HG03280 (cell line): ENCODE measurements at regions not wholly inside any gene's neighbourhood (a gene's known extent, or its start where the extent isn't known, plus 50 kb on each side); places are given as distances from the start of the nearest gene placed in this dataset.
"Not testable (repeated sequence)": the region's sequence is repeated elsewhere in the genome, so short reads cannot be mapped to it uniquely, and the experiment has no call there.

ENCODE experiments used
- ATAC-seq: cut with Tn5 transposase; IDR thresholded peaks from one replicate; pipeline ENCODE4 v1.9.1; 2021; ENCODE audit warnings: mild to moderate bottlenecking, moderate library complexity; ENCODE audit not compliant: unreplicated experiment

GRCh38 chr1:65020774-65021173 lies 54.4 kb upstream of the JAK1 start:
- no peak for ATAC-seq

GRCh38 chr1:65021795-65022194 lies 55.4 kb upstream of the JAK1 start:
- ATAC-seq, result no peak

DNA sequence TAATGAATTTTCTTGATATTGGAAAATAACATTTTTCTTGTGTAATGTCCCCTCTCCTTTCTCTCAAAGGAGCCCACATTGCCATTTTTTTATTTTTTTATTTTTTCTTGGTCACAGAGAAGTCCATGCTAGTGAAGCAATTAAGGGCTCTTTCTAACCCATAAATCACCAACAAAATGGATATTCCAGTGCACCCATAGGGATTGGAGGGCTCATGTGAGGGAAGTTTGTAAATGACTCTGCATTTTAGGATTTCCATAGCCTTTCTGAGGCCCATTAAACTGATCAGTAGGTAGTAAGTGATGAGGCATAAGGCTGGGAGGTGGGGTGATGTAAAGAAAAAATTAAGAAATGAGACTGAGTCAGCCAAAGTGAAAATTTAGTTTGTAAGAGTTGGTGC lies 55.9 kb upstream of the JAK1 start:
- ATAC-seq, result no peak

DNA sequence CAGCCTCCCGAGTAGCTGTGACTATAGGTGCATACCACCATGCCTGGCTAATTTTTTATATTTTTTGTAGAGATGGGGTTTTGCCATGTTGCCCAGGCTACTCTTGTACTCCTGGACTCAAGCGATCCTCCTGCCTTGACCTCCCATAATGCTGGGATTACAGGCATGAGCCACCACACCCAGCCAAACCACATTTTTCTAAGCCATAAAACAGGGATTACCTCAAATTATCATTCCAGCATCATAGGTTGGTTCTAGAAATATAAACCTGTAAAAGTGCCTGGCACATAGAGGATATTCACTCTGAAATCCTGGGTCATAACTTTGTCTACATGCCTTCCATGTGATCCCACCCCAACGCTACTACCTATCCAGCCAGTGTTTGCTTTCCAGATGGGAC lies 59.4 kb upstream of the JAK1 start:
- ATAC-seq, result no peak

- no peak for ATAC-seq
Measured at GRCh38 chr1:65026235-65026634, 59.9 kb upstream of the JAK1 start.

GRCh38 chr1:65027666-65028358 lies 61.5 kb upstream of the JAK1 start:
- ATAC-seq, result no peak

DNA sequence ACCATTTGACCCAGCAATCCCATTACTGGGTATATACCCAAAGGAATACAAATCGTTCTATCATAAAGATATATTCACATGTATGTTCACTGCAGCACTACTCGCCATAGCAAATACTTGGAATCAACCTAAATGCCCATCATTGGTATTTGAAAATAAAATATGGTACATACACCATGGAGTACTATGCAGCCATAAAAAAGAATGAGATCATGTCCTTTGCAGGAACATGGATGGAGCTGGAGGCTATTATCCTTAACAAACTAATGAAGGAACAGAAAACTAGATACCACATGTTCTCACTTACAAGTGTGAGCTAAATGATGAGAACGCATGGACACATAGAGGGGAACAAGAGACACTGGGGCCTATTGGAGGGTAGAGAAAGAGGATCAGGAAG lies 63.1 kb upstream of the JAK1 start:
- not testable (repeated sequence) for ATAC-seq

GRCh38 chr1:65034879-65035278 lies 68.5 kb upstream of the JAK1 start:
- ATAC-seq, result not testable (repeated sequence)

DNA sequence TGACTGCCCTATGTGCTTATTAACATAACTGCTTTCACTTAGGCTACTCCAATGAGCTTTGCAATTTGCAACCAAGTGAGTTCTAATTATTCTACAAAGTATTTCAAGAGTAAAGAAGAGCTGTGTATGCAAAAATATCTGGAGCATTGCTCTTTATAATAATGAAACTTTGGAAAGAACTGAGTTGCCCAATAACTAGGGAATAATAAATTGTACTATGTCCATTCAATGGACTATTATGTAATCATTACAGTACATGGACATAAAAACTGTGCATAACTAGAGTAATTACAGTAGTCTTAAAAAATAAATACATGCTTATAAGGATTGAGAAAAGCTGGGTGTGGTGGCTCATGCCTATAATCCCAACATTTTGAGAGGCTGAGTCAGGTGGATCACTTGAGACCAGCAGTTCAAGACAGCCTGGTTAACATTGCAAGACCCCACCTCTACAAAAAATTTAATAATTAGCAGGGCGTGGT lies 70.3 kb upstream of the JAK1 start:
- no peak for ATAC-seq

DNA sequence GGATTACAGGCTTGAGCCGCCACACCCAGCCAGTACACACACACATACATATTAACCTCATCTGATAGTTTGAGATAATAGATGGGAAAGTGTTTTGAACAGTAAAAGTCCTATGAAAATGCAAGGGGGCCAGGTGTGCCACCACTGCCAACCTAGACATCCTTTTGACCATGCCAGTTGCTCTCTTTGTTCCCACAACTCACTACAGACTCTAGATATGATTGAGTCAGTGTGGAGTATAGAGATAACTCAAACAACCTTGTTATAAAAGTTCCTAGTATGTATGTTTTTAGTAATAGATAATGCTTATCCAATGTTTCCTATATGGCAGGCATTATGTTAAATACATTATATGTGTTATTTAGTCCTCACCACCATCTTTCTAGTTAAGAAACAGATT lies 72.7 kb upstream of the JAK1 start:
- no peak for ATAC-seq

- no peak for ATAC-seq
Measured at GRCh38 chr1:65039508-65039907, 73.2 kb upstream of the JAK1 start.

GRCh38 chr1:65042467-65042866 lies 76.1 kb upstream of the JAK1 start:
- ATAC-seq, result no peak

GRCh38 chr1:65044411-65044810 lies 78.1 kb upstream of the JAK1 start:
- ATAC-seq, result no peak

GRCh38 chr1:65045022-65045817 lies 78.9 kb upstream of the JAK1 start:
- no peak for ATAC-seq

DNA sequence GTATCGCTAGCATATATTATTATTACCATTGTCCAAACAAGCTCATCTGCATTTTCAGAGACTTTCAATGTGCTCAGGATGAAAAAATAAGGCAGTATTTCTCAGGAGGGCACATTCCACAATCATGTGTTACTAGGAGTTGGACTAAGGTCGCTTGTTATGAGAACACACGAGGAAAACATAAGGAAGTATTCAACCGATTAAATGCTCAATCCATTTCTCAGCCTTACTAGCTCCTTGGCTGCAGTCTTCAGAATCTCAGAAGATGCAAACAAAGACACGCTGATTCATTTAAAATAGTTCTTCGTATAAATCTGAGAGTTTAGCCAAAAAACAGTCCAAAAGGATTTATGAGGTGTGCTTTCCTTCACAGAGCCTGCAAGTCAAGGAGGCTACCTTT lies 82.0 kb upstream of the JAK1 start:
- ATAC-seq, result no peak

DNA sequence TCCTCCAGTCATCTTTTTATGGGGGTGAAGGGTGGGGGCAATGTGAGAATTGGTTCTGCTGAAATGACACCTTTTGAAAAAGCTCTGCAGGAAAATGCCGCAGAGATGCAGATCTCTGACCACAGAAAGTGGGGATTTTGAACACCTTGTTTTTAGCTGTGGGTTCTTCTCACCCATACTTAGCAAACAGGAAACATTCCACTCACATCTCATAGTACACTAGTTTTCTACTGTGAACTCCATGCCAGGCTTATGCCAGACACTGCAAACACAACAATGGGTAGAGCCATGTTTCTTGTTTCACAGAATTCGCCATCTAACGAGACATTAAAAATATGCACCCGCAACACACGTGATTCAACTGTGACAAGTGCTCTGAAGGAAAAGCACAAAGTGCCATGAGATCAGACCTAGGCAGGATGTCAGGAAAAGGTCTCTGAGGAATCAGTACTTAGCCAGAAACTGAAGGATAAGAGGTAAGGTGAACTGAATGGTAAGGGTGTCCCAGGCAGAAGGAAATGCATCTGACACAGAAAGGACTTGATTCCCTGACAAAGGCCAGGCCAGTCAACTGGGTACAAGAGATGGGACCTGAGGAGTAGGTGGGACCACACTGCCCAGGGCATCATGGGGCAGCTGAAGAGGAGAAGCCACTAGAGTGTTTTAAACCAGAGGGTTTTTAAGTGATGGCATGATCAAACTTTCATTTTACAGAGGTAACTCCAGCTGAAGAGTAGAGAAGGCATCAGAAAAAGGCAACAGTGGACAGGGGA lies 83.8 kb upstream of the JAK1 start:
- no peak for ATAC-seq

DNA sequence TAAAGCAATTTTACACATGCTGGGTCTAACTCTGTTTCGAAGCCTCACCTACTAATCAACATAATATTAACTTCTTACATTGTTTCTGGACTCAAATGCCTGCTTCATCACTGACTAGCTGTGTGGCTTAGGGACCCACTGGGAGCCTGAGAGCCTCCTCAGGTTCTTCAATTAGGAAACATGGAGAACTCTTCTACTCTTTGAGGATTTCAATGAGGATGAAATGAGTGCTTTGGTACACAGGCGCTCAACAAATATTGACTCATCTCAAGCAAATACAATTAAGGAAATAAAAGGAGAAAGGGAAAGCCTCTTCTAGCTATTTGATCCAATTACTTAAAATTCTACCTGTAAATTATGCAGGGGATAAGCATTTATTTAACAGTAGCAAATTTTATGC lies 84.4 kb upstream of the JAK1 start:
- no peak for ATAC-seq

DNA sequence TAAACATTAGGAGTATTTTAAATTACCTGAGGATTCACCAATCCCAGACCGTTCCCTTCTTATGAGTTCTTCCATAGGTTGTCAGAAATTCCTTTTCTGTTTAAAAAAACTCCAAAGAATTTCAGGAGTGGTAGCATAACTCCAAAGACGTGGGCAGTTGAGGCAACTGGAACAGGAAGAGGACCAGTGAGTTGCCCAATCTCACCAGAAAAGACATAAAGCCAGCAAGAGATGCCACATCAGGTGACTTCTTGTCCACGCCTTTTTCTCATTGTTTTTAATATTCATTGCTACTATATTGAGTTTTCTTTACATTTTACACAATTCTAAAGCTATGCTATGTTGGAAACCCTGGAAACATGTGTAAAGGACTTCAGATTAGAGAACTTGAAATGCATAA lies 88.1 kb upstream of the JAK1 start:
- ATAC-seq, result no peak

- ATAC-seq, result no peak
Measured at GRCh38 chr1:65055747-65056146, 89.4 kb upstream of the JAK1 start.

DNA sequence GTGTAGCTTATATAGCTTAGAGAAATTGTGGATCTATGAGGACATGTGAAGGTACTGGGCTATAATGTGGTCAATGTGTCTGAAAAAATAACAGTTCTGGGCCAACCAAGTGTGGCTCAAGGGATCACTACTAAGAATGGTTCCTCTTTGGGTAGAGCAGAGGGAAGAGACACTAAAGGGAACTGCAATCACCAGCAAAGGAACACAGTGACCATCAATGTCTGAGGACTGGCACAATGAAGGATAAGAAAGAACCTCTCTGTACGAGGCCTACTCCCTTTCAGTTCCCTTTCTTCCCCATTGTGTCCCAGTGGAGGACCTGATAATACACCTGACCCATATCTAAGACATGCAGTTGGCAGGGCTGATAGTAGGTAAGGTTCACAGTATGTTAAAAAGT lies 89.9 kb upstream of the JAK1 start:
- ATAC-seq, result no peak

DNA sequence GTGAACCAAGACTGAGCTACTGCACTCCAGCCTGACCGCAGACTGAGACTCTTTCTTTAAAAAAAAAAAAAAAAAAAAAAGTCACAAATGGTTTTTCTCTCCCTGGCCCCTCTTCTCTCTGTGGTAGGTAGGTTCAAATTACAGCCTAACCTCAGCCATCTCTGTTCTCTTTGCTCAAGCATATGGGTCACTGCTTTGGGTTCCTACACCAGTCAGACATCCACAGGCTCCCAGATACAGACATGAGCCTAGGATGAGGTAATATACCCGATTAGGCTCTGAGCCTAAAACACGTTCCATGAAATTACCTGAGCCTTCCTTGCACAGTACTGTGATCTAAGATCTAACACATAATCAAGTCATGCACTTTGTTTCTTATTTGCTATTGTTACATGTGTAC lies 90.5 kb upstream of the JAK1 start:
- no peak for ATAC-seq
